Testis (tissue), 2 donors: ENCODE measurements at regions not wholly inside any gene's neighbourhood (a gene's known extent, or its start where the extent isn't known, plus 50 kb on each side); places are given as distances from the start of the nearest gene placed in this dataset.

Source experiments
- DNase-seq: peaks from one replicate; pipeline ENCODE4 v3.0.0-alpha.2; 2019
- H3K27ac ChIP-seq, 2 donors: fragments of 200-600 bp; sonication (generic); one replicate each; pipeline ENCODE4 v1.5.1; 2019
- H3K27me3 ChIP-seq: fragments of 200-600 bp; sonication (generic); one replicate; pipeline ENCODE4 v1.5.1; 2019
- H3K36me3 ChIP-seq: fragments of 200-600 bp; sonication (generic); one replicate; pipeline ENCODE4 v1.5.1; 2017; ENCODE audit warnings: low read depth; ENCODE audit errors: missing control alignments
- H3K4me1 ChIP-seq: fragments of 200-600 bp; sonication (generic); one replicate; pipeline ENCODE4 v1.5.1; 2019
- H3K4me3 ChIP-seq, 2 donors: fragments of 200-600 bp; sonication (generic); one replicate each; pipeline ENCODE4 v1.5.1; 2017 to 2019
- H3K9me3 ChIP-seq: fragments of 200-600 bp; sonication (generic); one replicate; pipeline ENCODE4 v1.5.1; 2017
- CTCF ChIP-seq, 3 experiments: fragments of 450-650 bp in 2 of 3; fragments of 200-600 bp in 1 of 3; sonication (generic) in 1 of 3; IDR thresholded peaks; one replicate each; pipeline ENCODE4 v1.5.1; 2016 to 2019; ENCODE audit warnings: antibody characterized with exemption in 3 of 3, mild to moderate bottlenecking in 2 of 3, moderate library complexity in 1 of 3
- POLR2A ChIP-seq: fragments of 450-650 bp; IDR thresholded peaks from one replicate; pipeline ENCODE4 v1.6.1; 2017; ENCODE audit warnings: antibody characterized with exemption, mild to moderate bottlenecking, moderate library complexity
- WGBS, 2 donors: methylation state at CpG; one replicate each; pipeline ENCODE4 v1.1.5; 2018; 5-methylcytosine and 5-hydroxymethylcytosine counted together
- intact Hi-C: fragments of 100-400 bp; cut with DNase I; formaldehyde crosslinking; loops from one replicate; pipeline ENCODE4 v1.15.1; 2023; ENCODE audit warnings: low total_unique reads

DNA sequence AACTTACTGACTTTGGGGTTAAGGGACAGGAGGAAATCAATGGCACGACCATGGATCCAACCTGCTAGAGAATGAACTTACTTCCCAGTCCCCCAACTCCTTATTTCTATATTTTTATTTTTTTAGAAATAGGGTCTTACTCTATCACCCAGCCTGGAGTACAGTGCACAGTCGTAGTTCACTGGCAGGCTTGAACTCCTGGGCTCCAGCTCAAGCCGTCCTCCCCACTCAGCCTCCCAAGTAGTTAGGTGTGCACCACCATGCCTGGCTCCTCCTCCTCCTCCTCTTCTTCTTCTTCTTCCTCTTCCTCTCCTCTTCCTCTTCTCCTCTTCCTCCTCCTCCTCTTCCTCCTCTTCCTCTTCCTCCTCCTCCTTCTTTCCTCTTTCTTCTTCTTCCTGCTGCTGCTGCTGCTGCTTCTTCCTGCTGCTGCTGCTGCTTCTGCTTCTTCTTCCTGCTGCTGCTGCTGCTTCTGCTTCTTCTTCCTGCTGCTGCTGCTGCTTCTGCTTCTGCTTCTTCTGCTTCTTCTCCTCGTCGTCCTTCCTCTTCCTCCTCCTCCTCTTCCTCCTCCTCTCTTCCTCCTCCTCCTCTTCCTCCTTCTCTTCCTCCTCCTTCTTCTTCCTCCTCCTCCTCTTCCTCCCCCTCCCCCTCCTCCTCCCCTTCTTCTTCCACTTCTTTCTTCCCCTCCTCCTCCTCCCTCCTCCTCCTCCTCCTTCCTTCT, 390.1 kb upstream of the RGS6 start:
- intact Hi-C loops = no loop called here
- Histone ChIP-seq H3K27ac (peak overlapping the region in 1 of 2 donors; percentile 3), H3K4me1 (peaks cover 34% of the 10 kb centered on the region), H3K36me3 (no peaks in the 10 kb centered on the region), H3K4me3 (no peak overlapping the region), H3K9me3 (no peaks in the 10 kb centered on the region), H3K27me3 (no peaks in the 10 kb centered on the region)
- no peak for DNase-seq
- 79 to 85% methylated on average over 5 of the region's 5 CpGs for WGBS, 2 donors
- TF ChIP-seq CTCF (IDR thresholded peaks at IDR 0.05) (no peak), POLR2A (no peak)

GRCh38 chr14:71549421-71550050, 382.7 kb upstream of the RGS6 start:
- no peaks in the 10 kb centered on the region for H3K27me3 ChIP-seq
- no peak overlapping the region for H3K27ac ChIP-seq
- no peaks in the 10 kb centered on the region for H3K4me1 ChIP-seq
- intact Hi-C loops = no loop called here
- WGBS, 2 donors = 72 to 73% methylated on average over 6 of the region's 6 CpGs
- no peak for DNase-seq
- TF ChIP-seq CTCF (IDR thresholded peaks at IDR 0.05) (no peak), POLR2A (no peak)
- no peaks in the 10 kb centered on the region for H3K9me3 ChIP-seq
- H3K36me3 ChIP-seq = no peaks in the 10 kb centered on the region
- H3K4me3 ChIP-seq = no peak overlapping the region

GRCh38 chr14:71550367-71550766, 381.9 kb upstream of the RGS6 start:
- no peaks in the 10 kb centered on the region for H3K4me1 ChIP-seq
- no peaks in the 10 kb centered on the region for H3K9me3 ChIP-seq
- no peak for DNase-seq
- H3K4me3 ChIP-seq = no peak overlapping the region
- no peak for TF ChIP-seq CTCF (IDR thresholded peaks at IDR 0.05)
- TF ChIP-seq POLR2A = no peak
- H3K27ac ChIP-seq = no peak overlapping the region
- H3K36me3 ChIP-seq = no peaks in the 10 kb centered on the region
- no peaks in the 10 kb centered on the region for H3K27me3 ChIP-seq
- WGBS, 2 donors = 79 to 81% methylated on average over 2 of the region's 2 CpGs
- intact Hi-C loops = no loop called here

GRCh38 chr14:71551291-71551950, 380.8 kb upstream of the RGS6 start:
- TF ChIP-seq POLR2A (no peak), CTCF (IDR thresholded peaks at IDR 0.05) (no peak)
- Histone ChIP-seq H3K4me3 (no peak overlapping the region), H3K27ac (no peak overlapping the region), H3K27me3 (no peaks in the 10 kb centered on the region), H3K9me3 (no peaks in the 10 kb centered on the region), H3K4me1 (no peaks in the 10 kb centered on the region), H3K36me3 (no peaks in the 10 kb centered on the region)
- DNase-seq = no peak
- intact Hi-C loops = no loop called here
- 83 to 90% methylated on average over 2 of the region's 2 CpGs for WGBS, 2 donors
